ENCODE measurements at regions not wholly inside any gene's neighbourhood (a gene's known extent, or its start where the extent isn't known, plus 50 kb on each side); places are given as distances from the start of the nearest gene placed in this dataset.
"Not testable (repeated sequence)": the region's sequence is repeated elsewhere in the genome, so short reads cannot be mapped to it uniquely, and the experiment has no call there.

- no peak for TF ChIP-seq POLR2A (IDR thresholded peaks at IDR 0.05)
- TF ChIP-seq, protein P1, sequence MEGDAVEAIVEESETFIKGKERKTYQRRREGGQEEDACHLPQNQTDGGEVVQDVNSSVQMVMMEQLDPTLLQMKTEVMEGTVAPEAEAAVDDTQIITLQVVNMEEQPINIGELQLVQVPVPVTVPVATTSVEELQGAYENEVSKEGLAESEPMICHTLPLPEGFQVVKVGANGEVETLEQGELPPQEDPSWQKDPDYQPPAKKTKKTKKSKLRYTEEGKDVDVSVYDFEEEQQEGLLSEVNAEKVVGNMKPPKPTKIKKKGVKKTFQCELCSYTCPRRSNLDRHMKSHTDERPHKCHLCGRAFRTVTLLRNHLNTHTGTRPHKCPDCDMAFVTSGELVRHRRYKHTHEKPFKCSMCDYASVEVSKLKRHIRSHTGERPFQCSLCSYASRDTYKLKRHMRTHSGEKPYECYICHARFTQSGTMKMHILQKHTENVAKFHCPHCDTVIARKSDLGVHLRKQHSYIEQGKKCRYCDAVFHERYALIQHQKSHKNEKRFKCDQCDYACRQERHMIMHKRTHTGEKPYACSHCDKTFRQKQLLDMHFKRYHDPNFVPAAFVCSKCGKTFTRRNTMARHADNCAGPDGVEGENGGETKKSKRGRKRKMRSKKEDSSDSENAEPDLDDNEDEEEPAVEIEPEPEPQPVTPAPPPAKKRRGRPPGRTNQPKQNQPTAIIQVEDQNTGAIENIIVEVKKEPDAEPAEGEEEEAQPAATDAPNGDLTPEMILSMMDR (IDR thresholded peaks at IDR 0.05), result no peak
- ATAC-seq, result no peak
- no peaks in the 10 kb centered on the region for H3K27me3 ChIP-seq
- peak in 2 of 5 donors; percentile 13 to 30 for DNase-seq
- no peak overlapping the region for H3K27ac ChIP-seq
- H3K4me1 ChIP-seq, result no peaks in the 10 kb centered on the region
- H3K4me3 ChIP-seq, result no peak overlapping the region
- intact Hi-C loops (cut with DNase I), result no loop called here
- no peaks in the 10 kb centered on the region for H3K36me3 ChIP-seq
- peaks cover 0 to 21% (median 0%) of the 10 kb centered on the region in 12 donors for H3K9me3 ChIP-seq
- 80 to 91% (median 85%) methylated on average over 10 of the region's 10 CpGs for WGBS, 4 donors
These were observed 391.6 kb downstream of the TMEM121 start for GRCh38 chr14:105917933-105918436.

GRCh38 chr14:105918496-105919262 is 392.3 kb downstream of the TMEM121 start:
- TF ChIP-seq POLR2A (IDR thresholded peaks at IDR 0.05), result no peak
- TF ChIP-seq, protein P1 (IDR thresholded peaks at IDR 0.05), result no peak
- intact Hi-C loops (cut with DNase I), result no loop called here

GRCh38 chr14:105919458-105920150 is 393.2 kb downstream of the TMEM121 start:
- 81 to 89% (median 85%) methylated on average over 14 to 21 of the region's 21 CpGs for WGBS, 4 donors
- ATAC-seq (no peak), DNase-seq (peak in 3 of 5 donors; percentile 2 to 26 (median 17))
- H3K27ac ChIP-seq, result no peak overlapping the region
- peaks cover 0 to 27% (median 1%) of the 10 kb centered on the region in 12 donors for H3K9me3 ChIP-seq
- no peaks in the 10 kb centered on the region for H3K4me1 ChIP-seq
- intact Hi-C loops (cut with DNase I), result no loop called here
- no peaks in the 10 kb centered on the region for H3K27me3 ChIP-seq
- H3K4me3 ChIP-seq, result no peak overlapping the region
- no peaks in the 10 kb centered on the region for H3K36me3 ChIP-seq
- TF ChIP-seq, protein P1 (IDR thresholded peaks at IDR 0.05), result no peak
- TF ChIP-seq POLR2A (IDR thresholded peaks at IDR 0.05), result no peak

More at GRCh38 chr14:105918496-105919262, 392.3 kb downstream of the TMEM121 start:
- Histone ChIP-seq H3K36me3 (no peaks in the 10 kb centered on the region), H3K27ac (no peak overlapping the region), H3K4me1 (no peaks in the 10 kb centered on the region), H3K9me3 (peaks cover 0 to 21% (median 0%) of the 10 kb centered on the region in 12 donors), H3K27me3 (no peaks in the 10 kb centered on the region), H3K4me3 (no peak overlapping the region)
- ATAC-seq, result no peak
- WGBS, 4 donors, result 67 to 81% (median 77%) methylated on average over 5 to 17 of the region's 17 CpGs
- DNase-seq, result peak in 3 of 5 donors; percentile 2 to 40 (median 9)

DNA sequence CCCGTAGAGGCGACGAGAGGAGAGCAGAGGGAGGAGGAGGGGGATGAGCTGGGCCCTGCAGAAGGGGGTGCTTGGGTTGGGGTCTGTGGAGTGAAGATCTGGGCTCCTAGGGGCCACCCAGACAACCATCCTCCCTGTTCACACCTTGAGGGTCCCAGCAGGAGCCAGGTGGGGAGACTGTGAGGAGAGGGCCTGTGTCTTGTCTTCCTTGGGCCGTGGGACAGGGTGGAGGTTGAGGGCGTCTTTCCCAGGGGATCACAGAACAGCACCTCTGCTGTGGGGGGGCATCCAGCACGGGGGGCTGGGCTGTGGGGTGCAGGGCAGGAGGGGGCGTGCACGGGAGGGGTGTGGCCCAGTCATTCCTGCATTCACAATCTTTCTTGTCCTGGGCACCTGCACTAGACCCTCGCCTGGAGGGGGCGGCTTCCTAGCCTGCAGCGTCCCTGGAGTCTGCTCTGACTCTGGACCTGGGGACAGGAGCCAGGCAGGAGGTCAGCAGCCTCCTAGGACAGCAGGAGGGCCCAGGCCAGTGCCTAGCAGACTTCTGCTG is 393.8 kb downstream of the TMEM121 start:
- H3K4me1 ChIP-seq; H3K4me3 ChIP-seq; H3K27ac ChIP-seq; intact Hi-C loops (cut with DNase I); H3K27me3 ChIP-seq; ATAC-seq; H3K36me3 ChIP-seq: not testable (repeated sequence)
- peaks cover 0 to 27% (median 1%) of the 10 kb centered on the region in 12 donors for H3K9me3 ChIP-seq
- 71 to 77% (median 72%) methylated on average over 7 to 11 of the region's 11 CpGs for whole genome bisulfite sequencing, 4 donors
- peak in 3 of 5 donors; percentile 1 to 44 (median 1) for DNase-seq

GRCh38 chr14:105920803-105921755 is 394.7 kb downstream of the TMEM121 start:
- 85 to 89% (median 88%) methylated on average over 19 to 24 of the region's 24 CpGs for WGBS, 4 donors
- H3K4me1 ChIP-seq; H3K36me3 ChIP-seq; ATAC-seq; intact Hi-C loops (cut with DNase I); H3K27me3 ChIP-seq; H3K27ac ChIP-seq; H3K4me3 ChIP-seq: not testable (repeated sequence)
- H3K9me3 ChIP-seq, result peaks cover 0 to 26% (median 1%) of the 10 kb centered on the region in 12 donors
- peak in 3 of 5 donors; percentile 2 to 22 (median 11) for DNase-seq

DNA sequence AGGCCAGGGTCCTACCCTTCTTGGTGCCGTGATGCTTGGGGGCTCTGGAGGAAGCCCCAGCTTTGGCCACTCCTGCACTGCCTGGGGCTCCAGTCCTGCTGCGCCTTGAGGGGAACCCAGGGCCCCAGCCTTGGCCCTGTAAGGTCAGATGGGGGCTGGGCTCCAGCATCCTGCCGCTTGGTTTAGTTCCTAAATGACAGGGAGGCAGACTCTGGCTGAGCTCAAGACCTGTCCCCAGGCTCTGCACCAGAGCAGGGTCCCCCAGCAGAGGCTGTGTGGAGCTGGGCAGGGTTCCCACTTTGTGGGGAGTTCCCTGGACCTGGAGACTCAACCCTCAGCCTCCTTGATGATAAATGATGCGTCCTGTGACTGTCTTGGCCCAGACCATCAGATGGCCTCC is 395.4 kb downstream of the TMEM121 start:
- intact Hi-C loops (cut with DNase I); H3K4me1 ChIP-seq; H3K36me3 ChIP-seq; H3K27ac ChIP-seq; H3K27me3 ChIP-seq; H3K4me3 ChIP-seq; ATAC-seq: not testable (repeated sequence)
- WGBS, 4 donors, result 49 to 64% (median 52%) methylated on average over 2 to 4 of the region's 4 CpGs
- peaks cover 0 to 26% (median 1%) of the 10 kb centered on the region in 12 donors for H3K9me3 ChIP-seq
- DNase-seq, result peak in 3 of 5 donors; percentile 1 to 9 (median 6)

Data from heart left ventricle (tissue), 16 donors.